HepG2 (cell line): ENCODE measurements at regions not wholly inside any gene's neighbourhood (a gene's known extent, or its start where the extent isn't known, plus 50 kb on each side); places are given as distances from the start of the nearest gene placed in this dataset.

Experiments used
- GATAD2A ChIP-seq: IDR thresholded peaks from 2 replicates; pipeline ENCODE4 v1.6.1; 2016
- HNF4G ChIP-seq, 2 experiments: sonication (generic) in 1 of 2; formaldehyde crosslinking in 1 of 2; IDR thresholded peaks; 2 replicates each; pipeline versions ENCODE4 v1.4.0 to v1.6.1; 2011 to 2020; ENCODE audit warnings: borderline replicate concordance in 2 of 2, low read depth in 2 of 2, mild to moderate bottlenecking in 2 of 2, low read length in 1 of 2, missing genetic modification reagents in 1 of 2, moderate library complexity in 1 of 2
- NR2F6 ChIP-seq, 2 experiments: IDR thresholded peaks; 2 replicates each; pipeline ENCODE4 v1.6.1; 2016; ENCODE audit warnings: antibody characterized with exemption in 1 of 2, mild to moderate bottlenecking in 1 of 2
- PLRG1 ChIP-seq: fragments of 450-650 bp; conservative IDR thresholded peaks from 2 replicates; pipeline ENCODE4 v1.6.1; 2016
- POLR2AphosphoS5 ChIP-seq: IDR thresholded peaks from 2 replicates; pipeline ENCODE4 v1.6.1; 2012; ENCODE audit warnings: low read depth, low read length
- SIN3A ChIP-seq: IDR thresholded peaks from 2 replicates; pipeline ENCODE4 v1.6.1; 2011; ENCODE audit warnings: low read depth, mild to moderate bottlenecking, control low read depth, low read length, borderline replicate concordance
- SRSF1 ChIP-seq: fragments of 200-400 bp; formaldehyde crosslinking; optimal IDR thresholded peaks from 2 replicates; pipeline ENCODE3; 2017; ENCODE audit warnings: mild to moderate bottlenecking, low read depth, low read length, moderate library complexity
- ZBTB3 ChIP-seq: sonication (generic); formaldehyde crosslinking; IDR thresholded peaks from 2 replicates; pipeline ENCODE4 v1.4.0; 2020; ENCODE audit warnings: low read depth, mild to moderate bottlenecking, moderate library complexity, missing genetic modification reagents, borderline replicate concordance
- TF ChIP-seq, protein P1 (sequence below): sonication (generic); formaldehyde crosslinking; IDR thresholded peaks from 2 replicates; pipeline ENCODE4 v1.5.0; 2020; ENCODE audit warnings: mild to moderate bottlenecking, missing genetic modification reagents, moderate library complexity
- TF ChIP-seq, protein P2 (sequence below): IDR thresholded peaks from 2 replicates; pipeline ENCODE4 v1.6.1; 2016; ENCODE audit warnings: low read depth, control low read depth

DNA sequence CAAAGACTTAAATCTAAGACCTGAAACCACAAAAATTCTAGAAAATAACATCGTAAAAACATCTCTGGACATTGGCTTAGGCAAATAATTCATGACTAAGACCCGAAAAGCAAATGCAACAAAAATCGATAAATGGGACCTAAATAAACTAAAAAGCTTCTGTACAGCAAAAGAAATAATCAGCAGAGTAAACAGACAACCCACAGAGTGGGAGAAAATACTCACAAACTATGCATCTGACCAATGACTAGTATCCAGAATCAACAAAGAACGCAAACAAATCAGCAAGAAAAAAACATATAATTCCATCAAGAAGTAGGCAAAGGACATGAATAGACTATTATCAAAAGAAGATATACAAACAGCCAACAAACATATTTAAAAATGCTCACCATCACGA lies 749.4 kb downstream of the PLOD2 start:
- TF ChIP-seq NR2F6 (IDR thresholded peaks at IDR 0.05) (no peak), NR2F6 (CRISPR knock-in tag; IDR thresholded peaks at IDR 0.05) (no peak), SRSF1 (no peak), ZBTB3 (no peak), POLR2AphosphoS5 (no peak), HNF4G (IDR thresholded peaks at IDR 0.05; ENCODE audit: borderline replicate concordance, low read depth, low read length) (no peak), HNF4G (CRISPR knock-in tag; IDR thresholded peaks at IDR 0.05; ENCODE audit: borderline replicate concordance, low read depth) (no peak), SIN3A (no peak), GATAD2A (CRISPR knock-in tag) (no peak), PLRG1 (no peak)
- TF ChIP-seq, protein P1, sequence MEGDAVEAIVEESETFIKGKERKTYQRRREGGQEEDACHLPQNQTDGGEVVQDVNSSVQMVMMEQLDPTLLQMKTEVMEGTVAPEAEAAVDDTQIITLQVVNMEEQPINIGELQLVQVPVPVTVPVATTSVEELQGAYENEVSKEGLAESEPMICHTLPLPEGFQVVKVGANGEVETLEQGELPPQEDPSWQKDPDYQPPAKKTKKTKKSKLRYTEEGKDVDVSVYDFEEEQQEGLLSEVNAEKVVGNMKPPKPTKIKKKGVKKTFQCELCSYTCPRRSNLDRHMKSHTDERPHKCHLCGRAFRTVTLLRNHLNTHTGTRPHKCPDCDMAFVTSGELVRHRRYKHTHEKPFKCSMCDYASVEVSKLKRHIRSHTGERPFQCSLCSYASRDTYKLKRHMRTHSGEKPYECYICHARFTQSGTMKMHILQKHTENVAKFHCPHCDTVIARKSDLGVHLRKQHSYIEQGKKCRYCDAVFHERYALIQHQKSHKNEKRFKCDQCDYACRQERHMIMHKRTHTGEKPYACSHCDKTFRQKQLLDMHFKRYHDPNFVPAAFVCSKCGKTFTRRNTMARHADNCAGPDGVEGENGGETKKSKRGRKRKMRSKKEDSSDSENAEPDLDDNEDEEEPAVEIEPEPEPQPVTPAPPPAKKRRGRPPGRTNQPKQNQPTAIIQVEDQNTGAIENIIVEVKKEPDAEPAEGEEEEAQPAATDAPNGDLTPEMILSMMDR = no peak
- TF ChIP-seq, protein P2, sequence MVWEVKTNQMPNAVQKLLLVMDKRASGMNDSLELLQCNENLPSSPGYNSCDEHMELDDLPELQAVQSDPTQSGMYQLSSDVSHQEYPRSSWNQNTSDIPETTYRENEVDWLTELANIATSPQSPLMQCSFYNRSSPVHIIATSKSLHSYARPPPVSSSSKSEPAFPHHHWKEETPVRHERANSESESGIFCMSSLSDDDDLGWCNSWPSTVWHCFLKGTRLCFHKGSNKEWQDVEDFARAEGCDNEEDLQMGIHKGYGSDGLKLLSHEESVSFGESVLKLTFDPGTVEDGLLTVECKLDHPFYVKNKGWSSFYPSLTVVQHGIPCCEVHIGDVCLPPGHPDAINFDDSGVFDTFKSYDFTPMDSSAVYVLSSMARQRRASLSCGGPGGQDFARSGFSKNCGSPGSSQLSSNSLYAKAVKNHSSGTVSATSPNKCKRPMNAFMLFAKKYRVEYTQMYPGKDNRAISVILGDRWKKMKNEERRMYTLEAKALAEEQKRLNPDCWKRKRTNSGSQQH = no peak
